ENCODE measurements at regions not wholly inside any gene's neighbourhood (a gene's known extent, or its start where the extent isn't known, plus 50 kb on each side); places are given as distances from the start of the nearest gene placed in this dataset.

DNA sequence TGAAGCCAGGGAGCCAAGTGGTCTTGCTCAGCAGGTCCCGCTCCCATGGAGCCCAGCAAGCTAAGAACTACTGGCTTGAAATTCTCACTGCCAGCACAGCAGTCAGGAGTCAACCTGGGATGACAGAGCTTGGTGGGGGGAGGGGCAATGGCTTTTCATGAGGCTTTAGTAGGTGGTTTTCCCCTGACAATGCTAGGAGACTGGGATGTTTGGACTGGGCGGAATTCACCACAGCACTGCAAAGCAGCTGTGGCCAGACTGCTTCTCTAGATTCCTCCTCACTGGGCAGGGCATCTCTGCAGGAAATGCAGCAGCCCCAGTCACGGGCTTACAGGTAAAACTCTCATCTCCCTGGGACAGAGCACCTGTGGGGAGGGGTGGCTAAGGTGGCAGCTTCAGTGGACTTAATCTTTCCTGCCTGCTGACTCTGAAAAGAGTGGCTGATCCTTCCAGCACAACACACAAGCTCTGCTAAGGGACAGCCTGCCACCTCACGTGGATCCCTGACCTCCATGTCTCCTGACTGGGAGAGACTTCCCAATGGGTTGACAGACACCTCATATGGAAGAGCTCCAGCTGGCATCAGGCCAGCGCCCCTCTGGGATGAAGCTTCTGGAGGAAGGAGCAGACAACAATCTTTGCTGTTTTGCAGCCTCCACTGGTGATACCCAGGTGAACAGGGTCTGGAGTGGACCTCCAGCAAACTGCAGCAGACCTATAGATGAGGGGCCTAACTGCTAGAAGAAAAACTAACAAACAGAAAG, 349.7 kb upstream of the ST6GAL2 start:
- TF ChIP-seq, protein P1, sequence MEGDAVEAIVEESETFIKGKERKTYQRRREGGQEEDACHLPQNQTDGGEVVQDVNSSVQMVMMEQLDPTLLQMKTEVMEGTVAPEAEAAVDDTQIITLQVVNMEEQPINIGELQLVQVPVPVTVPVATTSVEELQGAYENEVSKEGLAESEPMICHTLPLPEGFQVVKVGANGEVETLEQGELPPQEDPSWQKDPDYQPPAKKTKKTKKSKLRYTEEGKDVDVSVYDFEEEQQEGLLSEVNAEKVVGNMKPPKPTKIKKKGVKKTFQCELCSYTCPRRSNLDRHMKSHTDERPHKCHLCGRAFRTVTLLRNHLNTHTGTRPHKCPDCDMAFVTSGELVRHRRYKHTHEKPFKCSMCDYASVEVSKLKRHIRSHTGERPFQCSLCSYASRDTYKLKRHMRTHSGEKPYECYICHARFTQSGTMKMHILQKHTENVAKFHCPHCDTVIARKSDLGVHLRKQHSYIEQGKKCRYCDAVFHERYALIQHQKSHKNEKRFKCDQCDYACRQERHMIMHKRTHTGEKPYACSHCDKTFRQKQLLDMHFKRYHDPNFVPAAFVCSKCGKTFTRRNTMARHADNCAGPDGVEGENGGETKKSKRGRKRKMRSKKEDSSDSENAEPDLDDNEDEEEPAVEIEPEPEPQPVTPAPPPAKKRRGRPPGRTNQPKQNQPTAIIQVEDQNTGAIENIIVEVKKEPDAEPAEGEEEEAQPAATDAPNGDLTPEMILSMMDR (IDR thresholded peaks at IDR 0.05): no peak
- no peak for TF ChIP-seq POLR2A (IDR thresholded peaks at IDR 0.05)

Measured in esophagus squamous epithelium (tissue), 4 donors.